DND-41 (cell line): ENCODE measurements at regions not wholly inside any gene's neighbourhood (a gene's known extent, or its start where the extent isn't known, plus 50 kb on each side); places are given as distances from the start of the nearest gene placed in this dataset.

Experiments used
- EZH2 ChIP-seq: IDR thresholded peaks from 3 replicates; pipeline ENCODE4 v1.6.1; 2012; ENCODE audit warnings: borderline replicate concordance, low read depth, mild to moderate bottlenecking, moderate library complexity, low read length, inconsistent platforms; ENCODE audit not compliant: severe bottlenecking
- TF ChIP-seq, protein P1 (sequence below): IDR thresholded peaks from 2 replicates; pipeline ENCODE4 v1.5.1; 2012; ENCODE audit warnings: borderline replicate concordance, low read length, moderate library complexity, mild to moderate bottlenecking; ENCODE audit not compliant: poor library complexity, severe bottlenecking; ENCODE audit errors: extremely low read depth

DNA sequence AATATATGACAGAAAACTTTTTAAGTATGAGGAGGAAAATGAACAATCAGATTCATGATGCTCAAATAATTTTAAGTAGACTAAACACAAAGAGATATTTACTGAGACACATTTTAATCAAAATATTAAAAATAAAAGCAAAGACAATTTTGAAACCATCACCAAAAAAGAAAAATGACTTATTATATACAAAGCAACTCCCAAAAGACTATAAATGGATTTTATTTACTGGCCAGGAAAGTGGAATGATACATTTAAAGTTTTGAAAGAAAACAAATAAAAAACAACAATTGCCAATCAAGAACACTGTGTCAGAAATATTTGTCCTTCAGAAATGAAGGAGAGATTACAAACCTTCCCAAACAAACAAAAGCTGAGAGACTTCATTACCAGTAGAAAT is 968.5 kb upstream of the CELF4 start:
- TF ChIP-seq, protein P1, sequence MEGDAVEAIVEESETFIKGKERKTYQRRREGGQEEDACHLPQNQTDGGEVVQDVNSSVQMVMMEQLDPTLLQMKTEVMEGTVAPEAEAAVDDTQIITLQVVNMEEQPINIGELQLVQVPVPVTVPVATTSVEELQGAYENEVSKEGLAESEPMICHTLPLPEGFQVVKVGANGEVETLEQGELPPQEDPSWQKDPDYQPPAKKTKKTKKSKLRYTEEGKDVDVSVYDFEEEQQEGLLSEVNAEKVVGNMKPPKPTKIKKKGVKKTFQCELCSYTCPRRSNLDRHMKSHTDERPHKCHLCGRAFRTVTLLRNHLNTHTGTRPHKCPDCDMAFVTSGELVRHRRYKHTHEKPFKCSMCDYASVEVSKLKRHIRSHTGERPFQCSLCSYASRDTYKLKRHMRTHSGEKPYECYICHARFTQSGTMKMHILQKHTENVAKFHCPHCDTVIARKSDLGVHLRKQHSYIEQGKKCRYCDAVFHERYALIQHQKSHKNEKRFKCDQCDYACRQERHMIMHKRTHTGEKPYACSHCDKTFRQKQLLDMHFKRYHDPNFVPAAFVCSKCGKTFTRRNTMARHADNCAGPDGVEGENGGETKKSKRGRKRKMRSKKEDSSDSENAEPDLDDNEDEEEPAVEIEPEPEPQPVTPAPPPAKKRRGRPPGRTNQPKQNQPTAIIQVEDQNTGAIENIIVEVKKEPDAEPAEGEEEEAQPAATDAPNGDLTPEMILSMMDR: no peak
- TF ChIP-seq EZH2: no peak
